HepG2 (cell line): ENCODE measurements at regions not wholly inside any gene's neighbourhood (a gene's known extent, or its start where the extent isn't known, plus 50 kb on each side); places are given as distances from the start of the nearest gene placed in this dataset.

Experiments used
- BRD4 ChIP-seq: sonication (generic); formaldehyde crosslinking; IDR thresholded peaks from 2 replicates; pipeline ENCODE4 v1.4.0; 2020; ENCODE audit warnings: missing genetic modification reagents
- KDM4B ChIP-seq: sonication (generic); formaldehyde crosslinking; IDR thresholded peaks from 2 replicates; pipeline ENCODE4 v1.4.0; 2020; ENCODE audit warnings: missing genetic modification reagents
- ZNF549 ChIP-seq: sonication (generic); formaldehyde crosslinking; IDR thresholded peaks from 2 replicates; pipeline ENCODE4 v1.5.0; 2020; ENCODE audit warnings: missing genetic modification reagents

DNA sequence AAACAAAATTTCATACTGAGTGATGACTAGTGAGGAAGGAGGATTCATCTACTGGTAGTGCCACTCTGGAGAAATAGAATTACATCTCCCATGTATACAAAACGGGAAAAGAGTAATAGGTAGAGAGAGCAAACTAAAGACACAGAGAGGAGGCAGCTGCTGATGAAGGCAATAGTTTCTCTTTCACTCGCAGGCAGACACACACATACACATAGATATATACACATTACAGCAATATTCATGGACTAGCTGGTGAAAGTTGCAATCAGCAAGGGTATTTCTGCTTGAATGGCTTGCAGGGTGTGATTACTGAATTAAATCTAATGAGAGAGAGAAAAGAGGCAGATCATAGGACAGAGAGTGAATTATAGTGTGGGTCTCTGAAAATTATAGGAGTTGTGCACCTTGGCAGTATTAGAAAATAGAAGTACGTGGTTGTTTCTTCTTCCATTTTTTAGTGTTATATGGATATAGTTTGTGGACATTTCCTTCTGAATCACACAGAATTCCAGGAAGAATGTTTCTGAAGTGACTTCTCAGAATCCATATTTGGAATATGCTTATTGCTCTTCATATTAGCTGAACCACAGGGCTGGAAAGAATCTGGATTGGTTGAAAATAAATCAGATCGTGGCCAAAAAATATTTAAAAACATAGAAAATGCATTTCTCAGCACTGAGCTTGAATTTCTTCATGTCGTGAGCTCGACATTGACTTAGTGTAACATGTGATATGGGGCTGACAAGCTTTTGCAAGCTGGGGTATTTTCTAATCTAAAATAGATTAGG lies 991.2 kb downstream of the TUSC7 start:
- TF ChIP-seq ZNF549, result no peak
- TF ChIP-seq KDM4B (CRISPR knock-in tag), result no peak
- TF ChIP-seq BRD4, result no peak
